C4-2B (cell line): ENCODE measurements at regions not wholly inside any gene's neighbourhood (a gene's known extent, or its start where the extent isn't known, plus 50 kb on each side); places are given as distances from the start of the nearest gene placed in this dataset.

Source experiments
- ZFX ChIP-seq: fragments of 450-650 bp; IDR thresholded peaks from 2 replicates; pipeline ENCODE4 v1.6.1; 2017
- TF ChIP-seq, protein P1 (sequence below): fragments of 450-650 bp; conservative IDR thresholded peaks from 2 replicates; pipeline ENCODE4 v1.5.1; 2017; ENCODE audit warnings: mild to moderate bottlenecking

DNA sequence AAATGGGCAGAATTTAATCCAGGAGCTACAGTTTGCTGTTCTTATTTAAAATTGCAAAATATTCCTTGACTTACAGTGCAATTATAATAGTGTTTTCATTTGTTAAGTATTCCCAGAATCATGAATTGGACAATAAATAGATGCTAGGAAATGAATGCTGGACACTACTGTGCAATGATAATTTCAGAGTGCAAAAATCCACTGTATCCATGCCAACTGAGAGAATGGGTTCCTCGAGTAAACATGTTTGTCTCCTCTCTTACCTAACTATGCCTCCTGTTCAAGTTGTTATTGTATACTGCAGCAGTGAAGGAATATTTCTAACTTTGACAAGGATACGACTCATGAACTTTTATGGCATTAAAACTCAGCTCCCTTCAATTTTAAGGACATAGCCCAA lies 1396.3 kb downstream of the GATA3 start:
- TF ChIP-seq, protein P1, sequence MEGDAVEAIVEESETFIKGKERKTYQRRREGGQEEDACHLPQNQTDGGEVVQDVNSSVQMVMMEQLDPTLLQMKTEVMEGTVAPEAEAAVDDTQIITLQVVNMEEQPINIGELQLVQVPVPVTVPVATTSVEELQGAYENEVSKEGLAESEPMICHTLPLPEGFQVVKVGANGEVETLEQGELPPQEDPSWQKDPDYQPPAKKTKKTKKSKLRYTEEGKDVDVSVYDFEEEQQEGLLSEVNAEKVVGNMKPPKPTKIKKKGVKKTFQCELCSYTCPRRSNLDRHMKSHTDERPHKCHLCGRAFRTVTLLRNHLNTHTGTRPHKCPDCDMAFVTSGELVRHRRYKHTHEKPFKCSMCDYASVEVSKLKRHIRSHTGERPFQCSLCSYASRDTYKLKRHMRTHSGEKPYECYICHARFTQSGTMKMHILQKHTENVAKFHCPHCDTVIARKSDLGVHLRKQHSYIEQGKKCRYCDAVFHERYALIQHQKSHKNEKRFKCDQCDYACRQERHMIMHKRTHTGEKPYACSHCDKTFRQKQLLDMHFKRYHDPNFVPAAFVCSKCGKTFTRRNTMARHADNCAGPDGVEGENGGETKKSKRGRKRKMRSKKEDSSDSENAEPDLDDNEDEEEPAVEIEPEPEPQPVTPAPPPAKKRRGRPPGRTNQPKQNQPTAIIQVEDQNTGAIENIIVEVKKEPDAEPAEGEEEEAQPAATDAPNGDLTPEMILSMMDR, result no peak
- TF ChIP-seq ZFX, result no peak
